ENCODE measurements at regions not wholly inside any gene's neighbourhood (a gene's known extent, or its start where the extent isn't known, plus 50 kb on each side); places are given as distances from the start of the nearest gene placed in this dataset.

DNA sequence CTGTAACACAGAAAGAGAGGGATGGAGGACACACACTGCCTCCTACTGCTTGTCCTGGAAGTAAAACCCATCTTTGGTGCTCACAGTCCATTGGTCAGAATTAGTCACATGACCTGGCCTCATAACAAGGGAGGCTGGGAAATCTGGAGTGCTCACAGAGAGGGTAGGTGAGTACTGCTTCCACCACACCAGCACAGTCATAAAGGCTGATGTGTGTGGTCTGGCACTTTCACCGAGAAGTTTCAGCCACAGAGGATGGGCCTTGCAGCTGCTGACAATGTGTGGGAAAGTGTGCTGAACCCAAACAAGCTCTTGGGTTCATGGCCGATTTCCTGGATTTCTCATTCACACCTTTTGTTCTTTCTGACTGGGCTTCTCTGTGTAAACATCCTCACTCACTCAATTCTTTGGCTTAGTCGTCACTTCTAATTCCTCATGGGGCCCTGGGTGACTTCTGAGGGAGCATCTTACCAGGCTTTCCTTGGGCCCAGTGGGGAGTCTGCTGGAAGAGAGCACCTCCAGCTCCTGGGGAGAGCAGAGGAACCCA, 100.7 kb downstream of the ASB7 start:
- no peak for DNase-seq

GRCh38 chr15:100703671-100704070, 101.3 kb downstream of the ASB7 start:
- no peak for DNase-seq

DNA sequence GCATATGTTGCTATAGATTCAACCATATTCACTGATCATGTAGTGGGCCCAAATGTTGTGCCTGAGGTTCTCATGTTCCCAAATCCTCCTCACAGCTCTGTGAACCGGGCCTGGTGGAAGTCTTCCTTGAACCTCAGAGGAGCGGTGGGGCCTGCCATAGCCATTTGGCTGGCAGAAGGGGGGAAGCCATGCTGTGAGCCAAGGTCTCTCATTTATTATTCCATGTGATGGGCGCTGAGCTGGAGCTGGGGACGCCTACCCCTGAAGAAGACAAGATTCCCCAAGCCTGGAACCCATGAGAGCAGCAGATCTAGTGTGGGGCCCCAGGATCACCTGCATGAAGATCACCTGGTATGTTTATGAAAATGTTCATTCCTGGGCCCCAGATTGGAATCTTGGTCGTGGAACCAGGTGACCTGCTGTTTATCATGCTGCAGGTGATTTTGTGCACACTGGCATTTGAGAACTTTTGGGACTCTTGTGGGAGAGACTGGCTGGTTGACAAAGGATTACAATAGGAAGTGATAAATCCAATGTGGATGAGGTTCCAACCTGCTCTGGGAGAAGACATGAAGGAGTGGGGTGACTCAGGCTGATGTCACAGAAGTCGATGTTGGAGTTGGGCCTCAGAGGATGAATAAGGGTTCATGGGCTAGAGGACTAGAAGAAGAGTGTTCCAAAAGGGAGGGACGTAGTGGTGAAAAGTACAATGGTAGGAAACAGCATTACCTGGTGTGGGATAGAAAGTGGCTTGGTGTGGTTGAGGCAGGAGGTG, 102.1 kb downstream of the ASB7 start:
- DNase-seq: no peak

- DNase-seq: no peak
These were observed 102.7 kb downstream of the ASB7 start for GRCh38 chr15:100705065-100705464.

DNA sequence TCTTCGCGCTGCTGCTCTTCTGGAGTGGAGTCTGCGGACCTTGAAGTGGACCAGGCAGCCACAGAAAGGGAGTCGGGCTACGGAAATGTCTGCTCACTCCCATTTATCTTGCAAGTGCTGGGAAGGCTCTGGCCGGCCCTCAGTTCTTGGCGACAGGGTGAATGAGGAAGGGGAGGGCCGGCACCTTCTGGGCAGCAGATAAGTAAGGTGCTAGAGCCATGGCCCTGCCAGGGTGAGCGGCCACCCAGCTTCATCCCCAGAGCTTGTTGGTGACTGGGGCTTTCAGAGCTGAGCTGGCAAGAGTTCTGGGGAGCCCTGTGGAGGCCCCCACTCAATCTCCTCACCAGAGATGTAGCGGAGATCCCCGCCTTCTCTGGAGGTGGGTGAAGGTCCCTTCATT, 103.5 kb downstream of the ASB7 start:
- DNase-seq: no peak

DNA sequence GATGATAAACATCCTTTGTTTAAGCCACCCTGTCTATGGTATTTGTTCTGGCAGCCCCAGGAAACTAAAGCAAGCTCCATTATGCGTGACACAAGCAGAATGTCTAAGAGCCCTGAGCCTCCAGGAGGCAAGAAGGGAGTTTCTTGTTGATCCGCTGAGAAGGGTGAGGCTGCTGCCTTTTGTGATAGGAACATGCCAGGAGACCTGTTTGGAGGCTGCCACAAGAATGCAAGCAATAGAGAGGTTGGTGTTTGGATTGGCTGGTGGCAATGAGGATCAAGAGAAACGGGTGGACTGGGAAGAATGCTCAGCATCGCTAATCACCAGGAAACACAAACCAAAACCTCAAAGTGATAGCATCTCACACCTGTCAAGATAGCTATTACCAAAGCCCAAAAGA, 104.8 kb downstream of the ASB7 start:
- no peak for DNase-seq

DNA sequence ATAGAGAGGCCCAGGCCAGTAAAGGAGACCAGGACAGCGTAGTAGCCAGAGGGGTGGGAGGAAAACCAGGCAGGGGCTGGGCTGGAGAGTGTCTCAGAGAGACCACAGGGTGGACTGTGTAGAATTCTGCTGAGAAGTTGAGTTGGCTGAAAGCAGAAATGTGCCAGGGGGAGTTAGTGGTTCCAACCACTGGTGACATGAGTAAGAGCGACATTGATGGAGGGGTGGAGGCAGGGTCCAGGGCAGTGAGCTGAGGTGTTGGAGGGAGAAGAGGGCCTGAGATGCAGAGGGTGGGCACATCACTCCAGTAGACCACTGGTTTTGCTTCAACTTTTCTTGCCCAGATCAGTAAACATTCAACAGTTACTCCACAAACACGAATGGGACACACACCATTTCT, 106.5 kb downstream of the ASB7 start:
- DNase-seq: no peak

DNA sequence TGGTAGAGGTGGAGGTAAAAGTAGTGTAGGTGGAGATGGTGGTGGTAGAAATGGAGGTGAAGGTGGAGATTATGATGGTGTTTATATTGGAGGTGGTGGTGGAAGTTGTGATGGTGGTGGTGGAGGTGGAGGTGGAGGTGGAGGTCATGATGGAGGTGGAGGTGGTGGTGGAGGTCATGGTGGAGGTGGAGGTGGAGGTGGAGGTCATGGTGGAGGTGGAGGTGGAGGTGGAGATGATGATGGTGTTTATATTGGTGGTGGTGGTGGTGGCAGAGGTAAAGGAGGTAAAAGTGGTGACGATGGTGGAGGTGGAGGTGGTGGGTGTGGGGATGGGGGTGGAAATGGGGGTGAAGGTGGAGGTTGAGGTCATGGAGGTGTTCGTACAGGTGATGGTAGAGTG, 107.8 kb downstream of the ASB7 start:
- DNase-seq: no peak

DNA sequence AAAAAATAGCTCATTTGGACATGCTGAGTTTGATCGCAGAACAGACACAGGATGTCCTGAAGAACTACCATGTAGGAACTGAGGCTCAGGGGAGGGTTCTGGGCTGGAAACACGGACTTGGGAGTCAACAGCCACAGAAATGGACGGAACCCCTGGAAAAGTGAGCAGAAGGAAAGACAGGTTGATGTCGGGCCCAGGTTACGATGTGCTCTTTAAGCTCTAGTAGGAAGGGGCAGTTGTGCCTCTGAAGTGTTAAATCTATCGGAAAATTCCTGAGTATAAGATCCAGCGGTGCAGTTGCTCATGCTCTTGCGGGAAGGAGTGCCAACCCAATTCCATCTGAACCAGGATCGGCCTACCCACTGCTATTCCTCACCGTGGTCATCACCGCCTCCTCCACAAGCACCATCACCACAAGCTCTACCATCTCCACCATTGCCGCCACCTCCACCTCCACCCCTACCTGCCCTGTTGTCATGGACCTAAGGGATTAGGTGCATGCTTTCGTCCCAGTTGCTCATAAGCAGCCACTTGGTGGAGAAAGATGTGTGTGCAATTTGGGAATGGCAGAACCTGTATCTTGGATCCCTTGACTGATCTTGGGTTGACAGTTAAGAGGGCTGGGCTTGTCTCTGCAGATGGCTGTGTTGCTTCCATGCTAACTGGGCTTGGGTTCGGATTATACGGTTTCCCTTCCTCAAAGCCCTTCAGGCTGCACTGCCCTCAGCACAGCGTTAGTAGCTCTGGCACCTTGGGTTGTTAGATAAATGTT, 108.5 kb downstream of the ASB7 start:
- DNase-seq: no peak

DNA sequence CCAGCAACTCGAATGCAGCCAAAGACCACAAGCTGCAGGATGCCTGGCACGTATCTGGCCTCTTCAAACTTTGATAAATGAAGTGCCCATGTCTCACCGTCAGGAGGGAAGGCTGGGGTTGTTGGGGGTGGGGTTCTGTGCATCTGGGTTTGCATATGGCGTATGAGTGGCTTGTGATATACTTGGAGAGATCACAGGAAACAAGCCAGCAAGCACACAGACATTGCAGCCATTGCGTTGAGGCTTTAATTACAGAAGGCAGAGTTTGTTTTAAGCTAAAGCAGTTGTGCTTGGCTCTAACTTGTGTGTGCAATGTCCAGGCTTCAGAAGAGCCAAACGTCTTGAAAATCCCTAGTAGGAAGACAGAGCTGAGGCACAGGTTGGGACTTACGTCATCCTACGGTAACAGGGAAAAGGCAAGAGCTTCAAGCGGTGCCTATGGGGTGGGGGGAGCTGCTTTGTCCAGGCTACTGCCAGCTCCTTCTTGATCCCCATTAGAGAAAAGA, 109.2 kb downstream of the ASB7 start:
- no peak for DNase-seq

DNA sequence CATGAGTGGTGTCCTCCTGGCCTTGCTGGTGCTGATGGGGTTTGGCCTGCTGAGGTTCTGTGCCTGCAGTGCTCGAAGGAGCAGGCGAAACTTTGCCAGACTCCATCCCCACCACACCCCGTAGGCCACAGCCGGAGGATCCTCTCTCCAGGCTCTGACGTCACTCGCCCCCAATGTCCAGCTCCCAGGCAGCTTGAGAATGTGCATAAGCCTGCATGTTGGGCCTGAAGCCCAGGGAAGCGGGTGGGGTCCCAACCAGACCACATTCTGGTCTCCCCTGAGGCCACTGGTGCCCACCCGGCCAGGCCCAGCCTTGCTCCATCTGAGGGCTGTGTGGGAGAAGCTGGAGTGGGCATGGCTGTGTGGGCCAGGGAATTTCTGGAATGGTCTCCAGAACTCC, 109.8 kb downstream of the ASB7 start:
- DNase-seq: no peak

GRCh38 chr15:100713163-100713867, 110.9 kb downstream of the ASB7 start:
- DNase-seq: no peak

DNA sequence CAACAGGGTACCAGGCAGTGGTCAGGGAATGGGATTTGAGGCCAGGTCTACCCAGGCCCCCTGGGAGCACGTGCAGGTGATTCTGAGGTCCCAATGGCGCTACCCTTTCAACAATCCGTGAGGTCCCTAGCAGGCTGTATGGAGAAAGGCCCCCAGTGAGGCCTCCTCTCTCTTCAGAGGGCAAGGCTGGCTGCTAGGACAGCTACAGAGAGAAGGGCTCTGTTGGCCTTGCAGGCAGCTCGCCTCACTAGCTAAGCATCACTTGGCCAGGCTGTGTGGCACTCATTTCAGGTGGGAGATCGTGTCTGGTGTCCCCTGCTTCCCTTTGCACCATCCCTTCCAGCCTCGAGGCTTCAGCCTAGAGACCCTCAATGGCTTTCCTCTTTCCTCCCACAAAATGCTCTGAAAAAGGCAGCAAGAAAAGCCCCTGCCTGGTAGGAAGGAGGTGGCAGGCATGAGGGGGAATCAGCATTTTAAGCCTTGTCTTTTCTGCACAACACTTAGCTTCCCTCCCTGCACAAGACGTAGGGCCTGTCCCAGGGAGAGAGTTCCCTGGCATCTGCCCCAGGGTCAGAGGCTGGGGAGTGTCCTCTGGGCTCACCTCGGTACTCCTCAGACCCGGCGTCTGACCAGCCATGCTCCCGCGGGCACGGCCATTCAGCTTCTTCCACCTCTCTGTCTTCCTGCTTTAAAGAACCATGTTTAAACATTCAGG, 111.8 kb downstream of the ASB7 start:
- DNase-seq: no peak

DNA sequence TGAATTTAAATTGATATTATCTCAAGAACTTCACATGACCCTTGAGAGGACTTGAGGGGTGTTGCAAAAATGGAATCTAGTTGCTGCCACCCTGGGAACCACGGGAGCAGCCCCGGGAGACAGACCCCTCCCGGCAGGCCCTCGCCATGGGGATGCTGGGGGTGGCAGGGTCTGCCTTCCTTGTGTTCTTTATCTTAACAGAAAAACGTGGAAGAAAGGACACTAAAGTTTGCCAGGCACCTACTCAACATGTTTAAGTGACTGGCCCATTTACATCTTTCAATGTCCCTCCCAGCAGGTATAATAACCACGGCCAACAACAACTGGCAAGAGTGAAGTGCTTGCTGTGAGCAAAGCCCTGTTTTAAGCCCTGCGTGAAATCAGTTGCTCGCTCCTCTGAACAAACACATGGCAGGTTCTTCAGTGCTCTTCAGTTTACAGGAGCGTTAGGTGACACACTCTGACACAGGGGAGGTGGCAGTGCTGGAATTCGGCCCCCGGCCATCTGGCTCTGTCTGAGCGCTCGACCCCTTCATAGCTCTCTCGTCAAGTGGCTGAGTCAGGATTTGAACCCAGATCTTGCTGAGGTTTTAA, 112.5 kb downstream of the ASB7 start:
- no peak for DNase-seq

DNA sequence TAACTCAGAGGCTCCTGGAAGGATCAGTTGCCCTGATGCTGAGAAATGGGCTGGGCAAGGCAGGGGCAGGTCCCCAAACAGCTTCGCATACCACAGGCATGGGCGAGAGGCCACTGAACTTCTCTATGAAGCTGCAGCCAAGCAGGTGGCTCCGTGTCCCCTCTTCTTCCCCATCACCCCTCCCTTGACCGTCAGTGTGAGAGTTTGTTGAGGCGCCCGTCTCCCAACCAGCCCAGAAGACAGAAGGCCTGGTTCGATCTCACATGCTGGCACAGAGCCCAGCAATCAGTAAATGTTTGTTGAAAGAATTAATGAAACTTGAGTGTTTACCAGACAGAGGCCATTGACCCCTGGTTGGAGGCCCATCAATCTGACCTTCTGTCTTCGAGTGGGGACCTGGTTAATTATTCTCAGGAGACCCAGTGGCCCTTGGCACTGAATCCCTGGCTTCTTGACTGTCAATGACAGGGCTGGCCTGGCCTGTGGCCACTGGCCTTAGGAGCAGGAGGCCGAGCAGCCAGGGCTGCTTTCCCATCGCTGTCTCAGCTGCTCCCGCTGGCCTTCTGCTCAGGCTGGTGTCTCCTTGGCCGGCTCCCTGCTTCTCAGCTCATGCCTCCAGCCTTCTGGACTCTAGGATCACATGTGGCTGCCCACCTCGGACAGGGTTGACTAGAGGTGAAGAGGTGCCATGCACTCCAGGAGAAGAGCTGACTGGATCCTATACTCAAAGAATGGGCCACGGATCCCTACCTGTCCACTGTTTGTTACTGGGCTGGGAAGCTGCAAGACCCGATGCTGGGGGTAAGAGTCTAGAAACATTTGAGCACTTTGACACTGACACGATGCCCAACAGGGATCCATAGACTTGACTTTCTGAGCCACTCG, 113.4 kb downstream of the ASB7 start:
- DNase-seq: no peak

DNA sequence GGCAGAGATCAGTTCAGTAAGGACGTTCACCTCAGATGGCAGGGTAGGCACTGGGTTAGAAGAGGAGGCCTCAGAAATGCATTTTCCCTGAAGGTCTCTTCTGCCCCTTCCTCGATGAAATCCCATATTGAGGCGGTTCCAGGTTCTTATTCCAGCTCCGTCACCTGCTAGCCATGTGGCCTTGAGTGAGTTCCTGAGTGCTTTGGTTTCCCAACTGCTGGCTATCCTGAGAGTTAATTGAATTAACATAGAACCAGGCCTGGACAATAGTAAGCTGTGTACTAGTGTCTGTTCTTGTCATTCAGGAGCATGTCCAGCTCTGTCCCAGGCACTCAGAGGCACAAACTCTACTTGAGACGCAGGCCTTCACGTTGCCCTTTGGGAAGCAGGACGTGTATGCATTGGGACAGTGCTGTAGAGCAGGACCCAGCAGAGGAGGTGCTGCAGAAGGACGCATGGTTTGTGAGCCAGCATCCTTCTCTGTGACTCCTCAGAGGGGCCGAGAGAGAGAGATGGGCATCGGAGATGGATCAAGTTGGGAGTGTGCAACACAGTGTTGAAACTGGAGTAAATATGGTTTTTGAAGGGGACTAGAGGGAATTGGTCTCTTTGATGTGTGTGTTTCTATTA, 114.2 kb downstream of the ASB7 start:
- DNase-seq: no peak

- no peak for DNase-seq
These were observed 115.2 kb downstream of the ASB7 start for GRCh38 chr15:100717596-100717995.

GRCh38 chr15:100718075-100718980, 115.9 kb downstream of the ASB7 start:
- no peak for DNase-seq

- no peak for DNase-seq
These were observed 118.1 kb downstream of the ASB7 start for GRCh38 chr15:100720406-100720967.
